Stomach smooth muscle (tissue), 2 donors: ENCODE measurements at regions not wholly inside any gene's neighbourhood (a gene's known extent, or its start where the extent isn't known, plus 50 kb on each side); places are given as distances from the start of the nearest gene placed in this dataset.

ENCODE experiments used
- H3K27ac ChIP-seq: one replicate; pipeline ENCODE4 v1.7.0; 2013; ENCODE audit warnings: mild to moderate bottlenecking, low read length, inconsistent platforms
- H3K27me3 ChIP-seq, 2 donors: one replicate each; pipeline ENCODE4 v1.7.0; 2013; ENCODE audit warnings: low read length in 2 of 2; ENCODE audit not compliant: insufficient read depth in 2 of 2, control insufficient read depth in 1 of 2
- H3K36me3 ChIP-seq, 2 donors: one replicate each; pipeline ENCODE4 v1.7.0; 2013; ENCODE audit warnings: low read length in 2 of 2; ENCODE audit not compliant: control insufficient read depth in 2 of 2, insufficient read depth in 2 of 2
- H3K4me1 ChIP-seq: one replicate; pipeline ENCODE4 v1.7.0; 2013; ENCODE audit warnings: low read length; ENCODE audit not compliant: control insufficient read depth, insufficient read depth
- H3K4me3 ChIP-seq, 2 donors: one replicate each; pipeline ENCODE4 v1.7.0; 2013; ENCODE audit warnings: low read length in 2 of 2
- H3K9ac ChIP-seq, 2 donors: one replicate each; pipeline ENCODE4 v1.7.0; 2013; ENCODE audit warnings: low read length in 2 of 2, mild to moderate bottlenecking in 1 of 2
- H3K9me3 ChIP-seq, 2 donors: one replicate each; pipeline ENCODE4 v1.7.0; 2013; ENCODE audit warnings: low read length in 2 of 2; ENCODE audit not compliant: control insufficient read depth in 2 of 2
- donor health status: healthy.
- donor health status: Pancreatic carcinoma.

DNA sequence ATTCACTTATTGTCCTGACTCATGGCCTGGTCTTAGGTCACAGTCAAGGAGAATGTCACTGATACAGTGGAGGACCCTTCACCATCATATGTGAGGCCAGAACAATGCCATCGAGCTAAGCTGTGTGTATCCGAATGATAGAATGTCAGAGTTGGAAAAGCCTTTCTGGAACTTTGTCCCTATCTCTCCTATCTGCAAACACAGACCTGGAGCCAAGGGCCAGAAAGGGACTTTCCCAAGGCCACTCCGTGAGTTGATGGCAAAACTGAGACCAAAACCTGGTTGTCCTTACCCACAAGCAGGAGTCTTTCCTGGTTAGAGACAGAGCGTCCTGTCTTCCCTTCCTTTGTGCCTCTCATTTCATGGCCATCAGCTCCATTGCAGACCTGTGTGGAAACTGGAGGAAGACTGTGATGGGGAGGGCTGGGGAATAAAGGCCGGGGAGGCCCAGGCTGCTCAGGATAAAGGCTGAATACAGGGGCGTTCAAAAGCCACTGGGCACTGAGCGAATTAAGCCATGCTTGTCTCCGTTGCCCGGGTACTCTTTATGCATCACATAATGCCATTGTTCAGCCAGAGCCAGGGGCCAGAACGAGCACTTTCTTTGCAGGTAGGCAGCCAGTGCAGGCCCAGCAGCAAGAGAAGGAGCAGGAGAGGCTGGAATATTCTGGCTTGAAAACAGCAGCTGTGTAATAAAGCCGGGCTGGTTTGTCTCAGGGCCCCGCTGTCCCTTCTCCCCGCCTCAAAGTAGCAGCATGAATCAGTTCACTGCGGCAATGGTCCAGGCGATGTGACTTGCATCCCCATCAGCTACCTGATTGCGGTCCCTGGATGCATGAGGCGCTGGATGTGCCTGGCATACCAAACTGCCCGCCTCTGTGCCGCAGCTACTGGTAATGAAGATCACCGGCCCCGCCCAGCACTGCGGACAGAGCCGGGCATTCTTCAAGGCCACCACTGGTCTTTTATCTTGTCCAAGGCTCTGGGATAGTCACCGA is 143.0 kb downstream of the RPS24 start:
- no peak overlapping the region for H3K4me3 ChIP-seq

DNA sequence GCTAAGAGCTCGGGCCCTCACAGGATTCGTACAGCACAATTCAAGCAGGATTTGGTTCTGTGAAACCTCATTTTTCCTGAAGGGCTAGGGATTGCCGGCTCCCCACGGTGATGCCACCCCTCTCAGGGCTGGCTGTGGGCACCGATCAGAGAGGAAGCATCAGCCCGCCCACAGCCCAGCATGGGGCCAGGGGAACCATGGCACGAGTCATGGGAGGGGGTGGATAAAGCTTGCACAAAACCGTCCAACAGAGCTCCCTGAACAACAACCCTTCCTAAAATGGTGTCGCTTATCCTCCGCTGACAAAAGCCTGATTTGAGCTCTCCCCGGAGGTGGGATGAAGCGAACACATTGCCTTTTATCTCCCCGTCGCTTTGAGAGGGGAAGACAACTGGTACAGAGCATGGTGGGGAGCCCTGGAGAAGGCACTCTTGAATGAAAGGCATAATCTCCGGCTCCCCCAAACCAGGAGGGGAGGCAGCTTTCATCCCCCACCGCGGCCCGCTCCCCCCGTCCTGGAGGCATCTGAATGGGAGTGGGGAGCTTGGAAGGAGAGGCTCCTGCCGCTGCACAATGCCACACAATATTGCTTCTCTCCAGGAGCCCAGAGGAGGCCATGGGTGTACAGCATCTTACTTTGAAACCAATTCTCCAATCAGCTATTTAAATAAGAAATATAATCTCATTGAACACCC is 144.0 kb downstream of the RPS24 start:
- no peaks in the 10 kb centered on the region for H3K9me3 ChIP-seq
- H3K27ac ChIP-seq: no peak overlapping the region
- no peaks in the 10 kb centered on the region for H3K36me3 ChIP-seq
- H3K4me1 ChIP-seq: no peaks in the 10 kb centered on the region
- H3K9ac ChIP-seq: no peak overlapping the region
- peaks cover 0 to 4% of the 10 kb centered on the region in 2 donors for H3K27me3 ChIP-seq
- no peak overlapping the region for H3K4me3 ChIP-seq

More for the DNA sequence above, 143.0 kb downstream of the RPS24 start:
- Histone ChIP-seq H3K9ac (no peak overlapping the region), H3K27me3 (peaks cover 0 to 4% of the 10 kb centered on the region in 2 donors), H3K4me1 (no peaks in the 10 kb centered on the region), H3K36me3 (no peaks in the 10 kb centered on the region), H3K27ac (no peak overlapping the region), H3K9me3 (no peaks in the 10 kb centered on the region)

DNA sequence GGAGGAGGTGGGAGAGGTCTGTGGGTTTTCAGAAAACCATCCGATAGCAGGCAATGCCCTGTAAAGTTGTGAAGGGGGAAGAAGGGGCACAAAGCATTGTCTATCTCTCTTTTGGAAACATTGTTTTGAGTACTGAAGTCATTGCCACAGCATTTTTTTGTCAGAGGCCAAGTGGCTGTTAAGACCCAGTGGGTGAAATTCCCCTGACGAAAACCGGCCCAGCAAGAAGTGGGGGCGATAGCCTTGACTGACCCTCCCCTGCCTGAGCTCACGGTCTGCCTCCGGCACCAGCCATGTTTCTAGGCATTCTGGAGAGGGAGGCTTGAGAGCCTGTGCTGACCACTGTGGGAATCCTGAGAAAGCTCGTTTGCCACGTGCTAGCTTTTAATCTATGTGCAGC is 144.7 kb downstream of the RPS24 start:
- no peaks in the 10 kb centered on the region for H3K9me3 ChIP-seq
- H3K27me3 ChIP-seq: peaks cover 0 to 4% of the 10 kb centered on the region in 2 donors
- no peaks in the 10 kb centered on the region for H3K36me3 ChIP-seq
- no peak overlapping the region for H3K27ac ChIP-seq
- no peaks in the 10 kb centered on the region for H3K4me1 ChIP-seq
- no peak overlapping the region for H3K9ac ChIP-seq
- H3K4me3 ChIP-seq: no peak overlapping the region

- peaks cover 1% of the 10 kb centered on the region for H3K4me1 ChIP-seq
- H3K9me3 ChIP-seq: no peaks in the 10 kb centered on the region
- H3K4me3 ChIP-seq: no peak overlapping the region
- H3K36me3 ChIP-seq: no peaks in the 10 kb centered on the region
- H3K9ac ChIP-seq: no peak overlapping the region
- peaks cover 0 to 4% of the 10 kb centered on the region in 2 donors for H3K27me3 ChIP-seq
- H3K27ac ChIP-seq: no peak overlapping the region
These were observed 145.3 kb downstream of the RPS24 start for GRCh38 chr10:78178940-78179339.

- Histone ChIP-seq H3K27me3 (peaks cover 0 to 4% of the 10 kb centered on the region in 2 donors), H3K36me3 (no peaks in the 10 kb centered on the region), H3K4me3 (no peak overlapping the region), H3K9ac (no peak overlapping the region), H3K4me1 (peaks cover 3% of the 10 kb centered on the region), H3K27ac (no peak overlapping the region), H3K9me3 (no peaks in the 10 kb centered on the region)
These were observed 146.4 kb downstream of the RPS24 start for GRCh38 chr10:78179886-78180705.

- Histone ChIP-seq H3K9me3 (no peaks in the 10 kb centered on the region), H3K27ac (no peak overlapping the region), H3K4me3 (no peak overlapping the region), H3K9ac (no peak overlapping the region), H3K27me3 (peaks cover 0 to 4% of the 10 kb centered on the region in 2 donors), H3K36me3 (no peaks in the 10 kb centered on the region), H3K4me1 (peaks cover 6% of the 10 kb centered on the region)
These were observed 147.9 kb downstream of the RPS24 start for GRCh38 chr10:78181381-78182055.

- peaks cover 0 to 3% of the 10 kb centered on the region in 2 donors for H3K9me3 ChIP-seq
- H3K4me3 ChIP-seq: no peak overlapping the region
- H3K27me3 ChIP-seq: peaks cover 0 to 4% of the 10 kb centered on the region in 2 donors
- no peak overlapping the region for H3K9ac ChIP-seq
- H3K36me3 ChIP-seq: no peaks in the 10 kb centered on the region
- no peak overlapping the region for H3K27ac ChIP-seq
- H3K4me1 ChIP-seq: peaks cover 6% of the 10 kb centered on the region
These were observed 149.2 kb downstream of the RPS24 start for GRCh38 chr10:78182841-78183240.

DNA sequence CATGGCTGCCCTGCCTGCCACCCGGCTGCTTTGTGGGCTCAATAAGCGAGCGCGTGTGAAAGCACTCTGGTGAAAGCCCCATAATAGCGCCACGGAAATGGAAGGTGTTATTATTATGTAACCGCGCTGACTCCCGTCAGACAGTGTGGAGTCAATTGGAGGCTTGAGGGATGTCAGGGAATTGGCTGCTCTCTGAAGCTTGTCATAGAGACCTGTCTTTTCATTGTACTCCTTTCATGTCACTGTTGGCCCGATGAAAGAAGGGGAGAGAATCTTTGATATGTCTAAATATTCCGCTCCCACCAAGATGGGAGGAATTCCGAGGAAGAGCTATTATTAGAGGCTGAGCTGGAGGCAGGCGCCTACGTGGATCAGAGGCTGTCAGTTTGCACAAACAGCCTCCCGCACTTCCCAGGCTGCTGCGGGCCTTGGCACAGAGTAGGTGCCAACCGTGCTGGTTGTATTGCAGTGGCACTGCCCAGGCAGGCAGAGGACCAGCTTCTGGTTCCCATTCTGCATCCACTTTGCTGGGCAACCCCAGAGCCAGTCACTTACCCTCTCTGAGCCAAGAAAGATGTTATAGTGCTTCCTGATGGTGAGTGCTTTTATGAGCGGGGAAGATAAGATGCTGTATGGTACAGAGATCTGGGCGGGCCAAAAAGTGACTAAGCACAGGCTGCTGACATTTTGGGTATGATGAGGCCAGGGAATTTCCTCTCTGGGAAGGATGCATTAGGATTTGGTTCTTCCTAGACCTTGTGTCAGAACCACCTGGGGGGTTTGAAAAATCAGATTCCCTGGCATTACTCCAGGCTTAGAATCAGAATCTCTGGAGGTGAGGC is 151.4 kb downstream of the RPS24 start:
- H3K4me1 ChIP-seq: peaks cover 7% of the 10 kb centered on the region
- no peak overlapping the region for H3K9ac ChIP-seq
- H3K27me3 ChIP-seq: peaks cover 0 to 4% of the 10 kb centered on the region in 2 donors
- no peak overlapping the region for H3K27ac ChIP-seq
- peaks cover 0 to 3% of the 10 kb centered on the region in 2 donors for H3K9me3 ChIP-seq
- no peaks in the 10 kb centered on the region for H3K36me3 ChIP-seq
- no peak overlapping the region for H3K4me3 ChIP-seq

DNA sequence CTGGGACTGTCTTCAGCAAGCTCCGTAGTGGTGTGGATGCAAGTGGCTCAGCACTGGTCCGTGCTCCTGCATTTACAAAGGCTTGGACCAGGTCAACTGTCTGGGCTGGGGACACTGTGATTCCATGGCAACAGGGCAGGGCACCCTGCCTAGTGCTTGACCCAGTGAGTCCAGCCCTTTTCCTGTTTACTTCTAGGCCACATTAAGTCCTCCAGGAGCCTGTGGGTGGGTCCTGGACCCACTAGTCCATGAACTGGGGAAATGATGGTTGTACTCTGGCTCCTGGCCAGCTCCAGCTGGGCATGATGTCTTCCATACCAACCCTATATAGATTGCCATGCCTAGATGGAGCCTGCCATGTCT is 152.0 kb downstream of the RPS24 start:
- Histone ChIP-seq H3K4me3 (no peak overlapping the region), H3K9me3 (peaks cover 0 to 3% of the 10 kb centered on the region in 2 donors), H3K27ac (no peak overlapping the region), H3K36me3 (no peaks in the 10 kb centered on the region), H3K27me3 (peaks cover 0 to 4% of the 10 kb centered on the region in 2 donors), H3K9ac (no peak overlapping the region), H3K4me1 (peaks cover 9% of the 10 kb centered on the region)
